IMR-90 (cell line): ENCODE measurements at regions not wholly inside any gene's neighbourhood (a gene's known extent, or its start where the extent isn't known, plus 50 kb on each side); places are given as distances from the start of the nearest gene placed in this dataset.

Experiments
- ATAC-seq: fragments of 200-7000 bp; cut with Tn5 transposase; 2 replicates; pipeline ENCODE4 v1.9.1; 2020; ENCODE audit warnings: low read depth, mild to moderate bottlenecking, moderate library complexity
- BruUV-seq: library from RNA; stranded (reverse); fragments of 400-500 nt; replicated peaks from 2 replicates; lab custom pipeline; 2021; lab: Mats Ljungman, UMichigan
- CTCF ChIA-PET: fragments of 300-600 bp; formaldehyde crosslinking; extraction: SDS; loops from one replicate; lab custom pipeline; 2021; ENCODE audit warnings: antibody characterized with exemption; lab: Yijun Ruan, JAX
- POLR2A ChIA-PET: fragments of 300-600 bp; sonication (Branson Sonifier 250); formaldehyde crosslinking; loops from one replicate; lab custom pipeline; 2022; ENCODE audit warnings: antibody characterized with exemption; ENCODE audit not compliant: unreplicated experiment; lab: Charles Lee
- DNase-seq: peaks from one replicate; pipeline ENCODE4 v3.0.0; 2013
- H2AFZ ChIP-seq: replicated peaks from 2 replicates; pipeline ENCODE3; 2013; ENCODE audit warnings: low read length, mild to moderate bottlenecking; ENCODE audit not compliant: poor library complexity
- H2AK5ac ChIP-seq: 2 replicates; pipeline ENCODE4 v1.6.1; 2013; ENCODE audit warnings: low read depth, low read length, inconsistent platforms
- H2AK9ac ChIP-seq: replicated peaks from 2 replicates; pipeline ENCODE3; 2013; ENCODE audit warnings: mild to moderate bottlenecking, low read depth, low read length, moderate library complexity; ENCODE audit not compliant: poor library complexity
- H2BK120ac ChIP-seq: 2 replicates; pipeline ENCODE4 v1.6.1; 2013; ENCODE audit warnings: low read depth, low read length, inconsistent platforms
- H2BK15ac ChIP-seq: 3 replicates; pipeline ENCODE4 v1.6.1; 2013; ENCODE audit warnings: low read depth, low read length, inconsistent platforms
- H2BK20ac ChIP-seq: 2 replicates; pipeline ENCODE4 v1.6.1; 2013; ENCODE audit warnings: low read depth, mild to moderate bottlenecking, inconsistent platforms, low read length, moderate library complexity
- H2BK5ac ChIP-seq: 2 replicates; pipeline ENCODE4 v1.6.1; 2013; ENCODE audit warnings: mild to moderate bottlenecking, low read depth, low read length, inconsistent platforms; ENCODE audit not compliant: poor library complexity, severe bottlenecking
- H3K14ac ChIP-seq: replicated peaks from 2 replicates; pipeline ENCODE4 v1.6.1; 2013; ENCODE audit warnings: low read depth, low read length, inconsistent platforms
- H3K18ac ChIP-seq: 2 replicates; pipeline ENCODE4 v1.6.1; 2013; ENCODE audit warnings: low read depth, low read length, control low read depth
- H3K23ac ChIP-seq: 2 replicates; pipeline ENCODE4 v1.6.1; 2013; ENCODE audit warnings: low read depth, low read length, inconsistent platforms
- H3K27ac ChIP-seq: 2 replicates; pipeline ENCODE4 v1.5.1; 2013; ENCODE audit warnings: mild to moderate bottlenecking, control low read depth, low read length; ENCODE audit not compliant: insufficient read depth
- H3K27me3 ChIP-seq: 2 replicates; pipeline ENCODE4 v1.6.1; 2013; ENCODE audit warnings: low read length; ENCODE audit not compliant: control insufficient read depth, insufficient read depth
- H3K36me3 ChIP-seq: 2 replicates; pipeline ENCODE4 v1.6.1; 2013; ENCODE audit warnings: low read length, mixed read lengths; ENCODE audit not compliant: control insufficient read depth, insufficient read depth
- H3K4ac ChIP-seq: 2 replicates; pipeline ENCODE4 v1.6.1; 2013; ENCODE audit warnings: low read depth, low read length, inconsistent platforms
- H3K4me1 ChIP-seq: 2 replicates; pipeline ENCODE4 v1.6.1; 2013; ENCODE audit warnings: low read length, mixed read lengths; ENCODE audit not compliant: control insufficient read depth, insufficient read depth
- H3K4me2 ChIP-seq: 2 replicates; pipeline ENCODE4 v1.6.1; 2013; ENCODE audit warnings: low read depth, mild to moderate bottlenecking, control low read depth, low read length, moderate library complexity
- H3K4me3 ChIP-seq: 2 replicates; pipeline ENCODE4 v1.5.1; 2013; ENCODE audit warnings: low read depth, mild to moderate bottlenecking, control low read depth, low read length, moderate library complexity; ENCODE audit not compliant: insufficient read depth
- H3K56ac ChIP-seq: 2 replicates; pipeline ENCODE4 v1.6.1; 2013; ENCODE audit warnings: low read length, inconsistent platforms; ENCODE audit not compliant: insufficient read depth; ENCODE audit errors: extremely low read depth
- H3K79me1 ChIP-seq, 2 experiments: 2 replicates each; pipeline ENCODE4 v1.6.1; 2013; ENCODE audit warnings: low read length in 2 of 2, inconsistent platforms in 1 of 2, low read depth in 1 of 2
- H3K9ac ChIP-seq: 2 replicates; pipeline ENCODE4 v1.6.1; 2013; ENCODE audit warnings: low read depth, low read length, control low read depth
- H3K9me1 ChIP-seq: 2 replicates; pipeline ENCODE4 v1.6.1; 2013; ENCODE audit warnings: low read length, inconsistent platforms; ENCODE audit not compliant: insufficient read depth
- H3K9me3 ChIP-seq: 2 replicates; pipeline ENCODE4 v1.6.1; 2013; ENCODE audit warnings: low read length; ENCODE audit not compliant: control insufficient read depth, insufficient read depth
- H4K20me1 ChIP-seq: 2 replicates; pipeline ENCODE4 v1.6.1; 2013; ENCODE audit warnings: low read length, inconsistent platforms; ENCODE audit not compliant: insufficient read depth
- H4K5ac ChIP-seq: 2 replicates; pipeline ENCODE4 v1.6.1; 2013; ENCODE audit warnings: mild to moderate bottlenecking, low read depth, low read length, control low read depth
- H4K8ac ChIP-seq, 2 experiments: 2 replicates each; pipeline ENCODE4 v1.6.1; 2013; ENCODE audit warnings: low read depth in 2 of 2, low read length in 2 of 2, control low read depth in 1 of 2, inconsistent platforms in 1 of 2
- H4K91ac ChIP-seq: 2 replicates; pipeline ENCODE4 v1.6.1; 2013; ENCODE audit warnings: low read depth, low read length, inconsistent platforms; ENCODE audit not compliant: insufficient read depth
- BHLHE40 ChIP-seq: fragments of 150-350 bp; IDR thresholded peaks from 2 replicates; pipeline ENCODE4 v1.6.1; 2016; ENCODE audit warnings: mild to moderate bottlenecking, low read depth, low read length
- CHD1 ChIP-seq: IDR thresholded peaks from 2 replicates; pipeline ENCODE4 v1.6.1; 2012; ENCODE audit warnings: low read depth, low read length, improper control_type of control experiment
- MAFK ChIP-seq: IDR thresholded peaks from 2 replicates; pipeline ENCODE4 v1.6.1; 2012; ENCODE audit warnings: low read depth, low read length, improper control_type of control experiment
- RFX5 ChIP-seq: IDR thresholded peaks from 2 replicates; pipeline ENCODE4 v1.8.0; 2012; ENCODE audit warnings: low read depth, mild to moderate bottlenecking, low read length, moderate library complexity
- SMC3 ChIP-seq: fragments of 150-350 bp; IDR thresholded peaks from 2 replicates; pipeline ENCODE4 v1.6.1; 2016; ENCODE audit warnings: low read depth, mild to moderate bottlenecking, antibody characterized with exemption, low read length, moderate library complexity
- WGBS, 2 experiments: methylation state at CpG; one replicate each; pipeline versions ENCODE4 v1.1.5 to v1.1.7; 2013; ENCODE audit warnings: missing lambda C conversion rate in 2 of 2; ENCODE audit not compliant: insufficient read length in 1 of 2; ENCODE audit errors: extremely low coverage in 2 of 2; 5-methylcytosine and 5-hydroxymethylcytosine counted together
- dilution Hi-C: fragments of 300-500 bp; cut with HindIII; formaldehyde crosslinking; loops from one replicate; pipeline ENCODE4 v1.14.3; 2018; ENCODE audit warnings: low sequenced_read_pairs; ENCODE audit not compliant: unreplicated experiment
- in situ Hi-C: fragments of 300-500 bp; cut with MboI; formaldehyde crosslinking; loops from 3 replicates; pipeline ENCODE4 v1.14.3; 2019; ENCODE audit warnings: low sequenced_read_pairs, inconsistent platforms, mixed read lengths
- intact Hi-C: fragments of 100-400 bp; cut with micrococcal nuclease; formaldehyde crosslinking; loops from 2 replicates; pipeline ENCODE4 v1.10.0; 2022
- TF ChIP-seq, protein P1 (sequence below): fragments of 150-350 bp; IDR thresholded peaks from 2 replicates; pipeline ENCODE4 v1.6.1; 2016; ENCODE audit warnings: low read depth, mild to moderate bottlenecking, low read length, moderate library complexity, borderline replicate concordance
- TF ChIP-seq, protein P2 (sequence below): fragments of 150-350 bp; IDR thresholded peaks from 2 replicates; pipeline ENCODE4 v1.6.1; 2017; ENCODE audit warnings: mild to moderate bottlenecking, antibody characterized with exemption, low read length, low read depth

DNA sequence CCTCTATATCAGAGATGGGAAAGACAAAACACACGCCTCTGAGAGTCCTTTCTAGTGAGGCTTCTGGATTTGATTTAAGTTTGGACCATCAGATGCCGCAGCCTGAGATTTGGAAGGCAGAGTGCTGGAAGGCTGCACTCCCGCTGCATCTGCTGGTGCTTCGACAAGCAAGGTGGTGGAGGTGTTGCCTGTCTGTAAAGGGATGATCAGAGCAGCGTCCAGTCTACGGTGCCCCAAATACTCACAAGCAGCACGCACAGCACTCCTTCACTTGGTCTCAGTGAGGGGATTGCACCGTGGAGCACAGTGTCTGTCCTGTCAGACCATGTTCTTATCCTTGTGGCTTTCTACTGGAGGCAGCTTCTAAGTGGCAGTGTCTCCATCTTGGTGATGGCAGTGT, 221.4 kb downstream of the GADD45G start:
- Histone ChIP-seq H3K36me3 (no peaks in the 10 kb centered on the region), H3K9me3 (no peaks in the 10 kb centered on the region), H3K9me1 (no peaks in the 10 kb centered on the region), H2AK5ac (no peak overlapping the region), H3K27me3 (no peaks in the 10 kb centered on the region), H2BK20ac (no peak overlapping the region), H4K5ac (no peak overlapping the region), H2AFZ (no peak overlapping the region), H3K18ac (no peak overlapping the region), H3K4me1 (no peaks in the 10 kb centered on the region), H3K27ac (no peak overlapping the region), H4K91ac (no peak overlapping the region), H3K56ac (no peak overlapping the region), H3K4ac (no peak overlapping the region), H3K23ac (no peak overlapping the region), H2BK120ac (no peak overlapping the region), H4K8ac (no peak overlapping the region), H4K20me1 (no peaks in the 10 kb centered on the region), H2BK5ac (no peak overlapping the region), H3K9ac (no peak overlapping the region), H3K14ac (no peak overlapping the region), H3K4me3 (no peak overlapping the region), H2AK9ac (no peak overlapping the region), H3K79me1 (no peaks in the 10 kb centered on the region), H2BK15ac (no peak overlapping the region), H3K4me2 (no peak overlapping the region)
- WGBS, 2 experiments = no CpG with 5 or more reads among the region's 8 CpGs
- TF ChIP-seq BHLHE40 = no peak
- TF ChIP-seq, protein P1, sequence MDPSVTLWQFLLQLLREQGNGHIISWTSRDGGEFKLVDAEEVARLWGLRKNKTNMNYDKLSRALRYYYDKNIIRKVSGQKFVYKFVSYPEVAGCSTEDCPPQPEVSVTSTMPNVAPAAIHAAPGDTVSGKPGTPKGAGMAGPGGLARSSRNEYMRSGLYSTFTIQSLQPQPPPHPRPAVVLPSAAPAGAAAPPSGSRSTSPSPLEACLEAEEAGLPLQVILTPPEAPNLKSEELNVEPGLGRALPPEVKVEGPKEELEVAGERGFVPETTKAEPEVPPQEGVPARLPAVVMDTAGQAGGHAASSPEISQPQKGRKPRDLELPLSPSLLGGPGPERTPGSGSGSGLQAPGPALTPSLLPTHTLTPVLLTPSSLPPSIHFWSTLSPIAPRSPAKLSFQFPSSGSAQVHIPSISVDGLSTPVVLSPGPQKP = no peak
- no peak for TF ChIP-seq SMC3
- TF ChIP-seq, protein P2, sequence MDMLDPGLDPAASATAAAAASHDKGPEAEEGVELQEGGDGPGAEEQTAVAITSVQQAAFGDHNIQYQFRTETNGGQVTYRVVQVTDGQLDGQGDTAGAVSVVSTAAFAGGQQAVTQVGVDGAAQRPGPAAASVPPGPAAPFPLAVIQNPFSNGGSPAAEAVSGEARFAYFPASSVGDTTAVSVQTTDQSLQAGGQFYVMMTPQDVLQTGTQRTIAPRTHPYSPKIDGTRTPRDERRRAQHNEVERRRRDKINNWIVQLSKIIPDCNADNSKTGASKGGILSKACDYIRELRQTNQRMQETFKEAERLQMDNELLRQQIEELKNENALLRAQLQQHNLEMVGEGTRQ = no peak
- no peak for TF ChIP-seq RFX5
- no peak for TF ChIP-seq MAFK
- no peak for TF ChIP-seq CHD1
- in situ Hi-C loops = no loop called here
- intact Hi-C loops = no loop called here
- no peak for DNase-seq
- ATAC-seq = no peak
- dilution Hi-C loops = no loop called here
- POLR2A ChIA-PET = no interaction called here
- no TSS peak for BruUV-seq
- CTCF ChIA-PET = no interaction called here
